Transverse colon (tissue), 4 donors: ENCODE measurements at regions not wholly inside any gene's neighbourhood (a gene's known extent, or its start where the extent isn't known, plus 50 kb on each side); places are given as distances from the start of the nearest gene placed in this dataset.

Experiments used
- CTCF ChIP-seq, 5 experiments: fragments of 200-600 bp in 3 of 5; fragments of 450-650 bp in 2 of 5; sonication (generic) in 3 of 5; IDR thresholded peaks; 1 replicate in 2 of 5; 2 replicates in 3 of 5; pipeline ENCODE4 v1.5.1; 2016 to 2017; ENCODE audit warnings: antibody characterized with exemption in 5 of 5, inconsistent platforms in 3 of 5, mild to moderate bottlenecking in 2 of 5, moderate library complexity in 1 of 5
- POLR2A ChIP-seq: fragments of 450-650 bp; IDR thresholded peaks from one replicate; pipeline ENCODE4 v1.6.1; 2016; ENCODE audit warnings: antibody characterized with exemption, mild to moderate bottlenecking, moderate library complexity
- POLR2AphosphoS5 ChIP-seq, 3 donors: sonication (generic); formaldehyde crosslinking; IDR thresholded peaks; one replicate each; pipeline ENCODE4 v1.6.1; 2016; ENCODE audit warnings: antibody characterized with exemption in 3 of 3

GRCh38 chr2:117704818-117705217 lies 109.7 kb upstream of the DDX18 start:
- TF ChIP-seq POLR2A (no peak), POLR2AphosphoS5 (IDR thresholded peaks at IDR 0.05) (no peak), CTCF (IDR thresholded peaks at IDR 0.05) (no peak)
